A204.1 (cell line): ENCODE measurements at regions not wholly inside any gene's neighbourhood (a gene's known extent, or its start where the extent isn't known, plus 50 kb on each side); places are given as distances from the start of the nearest gene placed in this dataset.

Experiments
- FAIRE-seq: peaks from 2 replicates; lab custom pipeline; 2012; peaks lifted over from hg19 to GRCh38; lab: Jason Lieb, UNC

GRCh38 chr6:149150301-149150700 is 167.2 kb upstream of the TAB2 start:
- FAIRE-seq: no peak

- FAIRE-seq: no peak
Observed at GRCh38 chr6:149150801-149151398, 166.6 kb upstream of the TAB2 start.

DNA sequence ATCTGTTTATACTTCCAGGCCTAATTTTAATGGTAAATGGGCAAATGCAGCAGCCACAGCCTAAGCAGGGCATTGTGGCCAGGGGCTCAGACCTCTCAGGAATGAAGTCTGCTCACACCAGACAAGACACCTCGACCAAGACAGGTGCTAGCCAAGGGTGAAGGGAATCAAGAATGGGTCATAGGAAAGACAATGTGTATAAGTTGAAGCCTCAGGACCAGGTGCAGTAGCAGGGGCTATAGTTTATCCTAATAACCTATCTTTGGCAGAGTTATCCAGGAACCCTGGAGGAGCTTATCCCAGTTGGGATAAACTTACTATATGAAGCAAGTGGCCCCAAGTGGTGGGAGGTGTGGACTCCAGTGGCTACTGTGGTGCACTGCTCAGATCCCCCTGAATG is 165.0 kb upstream of the TAB2 start:
- no peak for FAIRE-seq

GRCh38 chr6:149153100-149153499 is 164.4 kb upstream of the TAB2 start:
- no peak for FAIRE-seq

GRCh38 chr6:149153693-149154092 is 163.8 kb upstream of the TAB2 start:
- no peak for FAIRE-seq

GRCh38 chr6:149154261-149154821 is 163.2 kb upstream of the TAB2 start:
- no peak for FAIRE-seq

DNA sequence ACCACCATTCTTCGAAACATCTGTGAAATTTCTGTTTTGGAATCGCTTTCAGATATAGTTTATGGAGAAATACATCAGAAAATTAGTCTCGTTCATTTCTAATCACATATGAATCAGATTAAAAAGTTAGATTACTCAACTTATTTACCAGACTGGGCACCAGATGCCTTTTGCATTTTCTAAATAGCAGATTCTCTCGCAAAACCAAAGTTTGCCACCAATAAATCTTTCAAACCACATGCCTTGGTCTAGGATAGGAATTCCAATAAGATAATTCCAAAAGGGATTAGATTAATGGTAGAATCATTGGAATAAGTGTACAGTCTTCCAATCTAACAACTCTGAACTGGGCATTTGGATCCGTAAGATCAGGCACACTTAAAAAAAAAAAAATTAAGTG is 160.4 kb upstream of the TAB2 start:
- FAIRE-seq: no peak

GRCh38 chr6:149158076-149158475 is 159.4 kb upstream of the TAB2 start:
- FAIRE-seq: no peak

DNA sequence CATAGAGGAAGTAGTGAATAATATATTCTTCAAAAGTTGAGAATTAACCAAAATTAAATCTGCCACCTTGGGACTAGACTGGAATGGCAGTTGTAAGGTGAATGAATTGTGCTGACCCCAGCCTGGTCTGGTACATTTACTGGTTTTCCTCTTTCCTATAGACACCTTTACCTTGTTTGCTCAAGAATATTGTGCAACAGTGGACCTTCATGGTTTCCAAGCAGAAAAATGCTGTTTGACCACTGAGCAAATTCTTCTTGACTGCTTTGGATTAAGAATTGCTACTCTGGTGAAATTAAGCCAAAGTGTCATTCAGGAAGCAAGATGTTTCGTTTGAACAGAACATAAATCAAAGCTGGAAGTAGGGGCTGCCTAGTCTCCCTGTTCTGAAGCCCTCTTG is 156.6 kb upstream of the TAB2 start:
- no peak for FAIRE-seq

GRCh38 chr6:149162924-149163323 is 154.6 kb upstream of the TAB2 start:
- peak; percentile 91 for FAIRE-seq

DNA sequence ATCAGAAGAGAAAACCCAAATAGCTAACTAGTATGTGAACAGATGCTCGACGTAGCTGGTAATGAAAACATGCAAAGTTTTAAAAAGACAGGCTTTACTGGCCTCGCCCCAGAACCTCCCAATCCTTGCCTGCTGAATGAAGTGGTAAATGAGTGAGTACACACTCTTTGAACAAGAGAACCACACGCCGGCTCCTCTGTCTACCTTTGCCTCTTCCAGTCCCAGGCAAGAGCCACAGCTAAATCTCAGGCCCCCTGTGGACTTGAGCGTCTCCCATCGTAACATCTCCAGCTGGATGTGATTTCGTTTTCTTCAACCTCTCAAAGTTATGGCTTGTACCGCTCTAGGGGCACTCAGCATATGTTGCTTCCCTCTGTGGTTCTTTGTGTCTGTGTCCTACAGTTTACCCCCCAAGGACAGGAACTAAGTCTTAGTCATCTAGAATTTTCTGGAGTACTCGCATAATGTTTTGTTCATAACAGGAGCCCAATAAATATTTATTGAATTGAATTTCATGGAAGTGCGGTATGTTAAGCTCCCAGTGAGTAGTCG is 153.2 kb upstream of the TAB2 start:
- FAIRE-seq: no peak

DNA sequence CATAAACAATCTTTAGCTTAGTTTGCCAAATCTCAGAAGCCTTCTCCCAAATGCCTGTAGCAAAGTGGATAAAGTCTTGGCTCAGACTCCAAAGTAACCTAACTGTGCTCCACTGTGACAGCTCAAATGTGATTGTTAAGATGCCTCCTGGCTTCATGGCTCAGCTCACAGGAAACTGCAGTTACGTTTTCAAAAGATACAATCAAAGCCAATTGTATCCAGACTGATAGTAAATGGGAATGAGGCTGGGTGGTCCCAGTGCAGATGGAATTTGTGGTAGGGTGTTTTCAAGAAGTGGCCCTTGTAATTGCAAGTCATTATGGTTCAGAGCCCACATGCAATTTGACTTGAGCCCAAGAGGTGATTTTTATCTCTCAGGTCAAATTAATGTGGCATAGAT is 151.2 kb upstream of the TAB2 start:
- no peak for FAIRE-seq

DNA sequence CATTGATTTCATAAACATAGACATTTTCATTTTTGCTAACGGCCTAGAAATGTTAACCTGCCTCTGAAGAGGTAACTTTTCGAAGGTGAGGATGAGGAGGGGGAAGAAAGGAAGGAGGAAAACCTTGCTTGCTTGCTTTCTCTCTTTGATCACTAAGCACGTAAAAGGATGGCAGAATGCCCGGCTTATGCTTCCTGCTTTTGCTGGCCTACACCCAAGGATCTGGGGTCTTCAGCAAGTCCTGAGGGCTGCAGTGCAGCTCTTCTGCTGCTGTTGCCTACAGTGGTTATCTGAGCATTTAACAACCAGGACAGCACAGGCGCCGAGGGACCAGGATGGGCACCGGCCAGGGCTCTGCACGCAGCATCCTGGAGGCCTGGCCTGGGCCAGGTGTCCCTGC is 150.8 kb upstream of the TAB2 start:
- no peak for FAIRE-seq

DNA sequence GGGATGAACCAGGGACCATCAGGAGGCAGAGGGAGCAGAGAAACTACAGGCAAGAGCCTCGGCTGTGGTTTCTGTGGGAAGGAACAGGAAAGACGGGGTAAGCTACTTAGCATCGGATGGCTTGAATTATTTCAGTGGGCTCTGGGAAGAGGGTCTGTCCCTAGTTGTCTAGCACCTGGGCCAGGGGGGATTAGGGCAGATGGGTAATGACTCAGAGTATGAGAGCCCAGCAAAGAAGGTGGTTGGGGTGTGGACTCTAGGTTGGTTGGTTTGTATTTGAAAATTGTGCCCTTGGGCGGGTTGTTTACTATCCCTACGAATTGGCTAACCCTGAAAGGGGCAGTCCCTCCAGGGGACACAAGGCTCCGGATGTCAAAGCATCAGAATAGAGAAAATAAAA is 148.5 kb upstream of the TAB2 start:
- no peak for FAIRE-seq

- FAIRE-seq: no peak
Observed at GRCh38 chr6:149169761-149170511, 147.6 kb upstream of the TAB2 start.

- no peak for FAIRE-seq
Observed at GRCh38 chr6:149170564-149171452, 146.7 kb upstream of the TAB2 start.

GRCh38 chr6:149173222-149173621 is 144.3 kb upstream of the TAB2 start:
- FAIRE-seq: no peak

DNA sequence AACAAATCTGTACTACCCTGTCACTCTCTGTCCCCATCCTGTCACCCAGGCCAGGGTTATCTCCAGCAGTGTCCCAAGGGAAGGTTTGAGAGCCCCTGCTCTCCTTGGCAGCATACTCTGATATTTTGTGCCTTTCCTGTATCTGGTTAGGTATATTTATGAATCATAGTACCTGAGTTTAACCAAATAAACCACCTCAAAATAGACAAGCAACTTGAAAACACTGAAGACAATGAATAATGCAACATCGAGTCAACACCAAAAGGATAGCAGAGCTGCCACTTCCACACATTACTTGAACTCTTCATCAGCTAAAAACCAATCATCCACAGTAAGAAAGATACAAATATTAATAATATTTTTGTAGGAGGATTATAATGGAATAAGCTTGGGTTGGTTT is 142.6 kb upstream of the TAB2 start:
- FAIRE-seq: no peak

DNA sequence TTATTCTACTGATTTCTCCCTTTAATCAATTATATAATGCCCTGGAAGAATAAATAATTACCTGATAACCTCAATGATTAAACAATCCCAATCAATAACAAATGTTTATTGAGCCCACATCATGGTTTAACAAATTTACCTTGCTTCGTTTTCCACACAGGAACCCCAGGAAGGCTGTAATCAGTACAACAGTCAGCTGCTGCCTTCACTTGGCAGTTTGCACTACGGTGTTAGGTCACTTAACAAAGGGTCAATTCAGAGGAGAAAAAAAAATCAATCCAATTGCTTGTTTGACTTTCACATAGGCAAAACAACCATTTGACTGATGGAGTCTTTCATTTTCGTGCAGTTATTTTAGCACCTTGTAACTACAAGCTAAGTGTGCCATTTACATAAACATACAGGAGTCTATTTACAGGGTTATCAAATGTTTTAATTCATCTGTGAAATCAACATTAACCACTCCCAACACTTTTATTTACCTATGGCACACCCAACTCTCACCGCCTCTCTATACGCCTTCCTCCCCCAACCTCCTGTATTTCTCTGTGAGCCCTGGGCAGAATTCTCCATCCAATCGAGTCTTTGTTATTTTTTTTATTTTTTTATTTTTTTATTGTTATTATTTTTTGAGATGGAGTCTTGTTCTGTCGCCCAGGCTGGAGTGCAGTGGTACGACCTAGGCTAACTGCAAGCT is 140.4 kb upstream of the TAB2 start:
- no peak for FAIRE-seq

DNA sequence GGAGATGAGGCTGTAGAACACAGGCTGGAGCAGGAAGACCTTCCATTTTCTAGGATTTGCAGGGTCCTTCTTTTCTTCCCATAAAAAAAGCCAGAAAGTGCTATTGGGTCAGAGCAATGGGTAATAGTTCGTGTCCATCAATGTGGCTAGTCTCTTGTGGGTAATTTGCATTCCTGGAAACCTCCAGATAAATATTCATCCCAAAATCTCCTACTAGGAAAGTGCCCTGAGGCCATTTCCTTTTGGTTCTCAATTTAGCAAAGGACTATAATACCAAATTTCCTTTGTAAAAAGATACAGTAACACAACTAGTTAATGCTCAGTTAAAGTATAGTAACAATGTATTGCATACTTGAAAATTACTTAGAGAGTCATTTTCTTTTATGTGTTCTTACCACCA is 138.1 kb upstream of the TAB2 start:
- no peak for FAIRE-seq

- no peak for FAIRE-seq
Observed at GRCh38 chr6:149181304-149181703, 136.2 kb upstream of the TAB2 start.

DNA sequence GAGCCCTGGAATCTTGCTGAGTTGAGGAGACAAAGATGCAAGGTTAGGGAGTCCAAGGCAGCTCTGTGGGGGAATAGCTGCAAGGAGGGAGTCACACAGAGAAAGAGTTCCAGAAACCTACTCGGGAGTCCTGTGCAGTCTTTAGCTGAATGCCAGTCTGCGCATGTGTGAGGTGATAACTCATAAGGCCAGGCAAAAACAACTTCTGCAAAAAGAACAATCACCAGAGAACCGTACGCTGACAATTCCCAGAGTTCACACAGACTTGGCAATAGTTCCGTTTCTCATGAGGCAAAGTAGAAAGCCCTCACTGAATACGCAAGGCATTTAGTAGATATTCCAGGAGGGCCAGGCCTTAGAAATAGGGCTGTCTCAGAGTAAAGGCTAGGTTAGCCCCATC is 135.2 kb upstream of the TAB2 start:
- FAIRE-seq: no peak
